ENCODE measurements at regions not wholly inside any gene's neighbourhood (a gene's known extent, or its start where the extent isn't known, plus 50 kb on each side); places are given as distances from the start of the nearest gene placed in this dataset.

DNA sequence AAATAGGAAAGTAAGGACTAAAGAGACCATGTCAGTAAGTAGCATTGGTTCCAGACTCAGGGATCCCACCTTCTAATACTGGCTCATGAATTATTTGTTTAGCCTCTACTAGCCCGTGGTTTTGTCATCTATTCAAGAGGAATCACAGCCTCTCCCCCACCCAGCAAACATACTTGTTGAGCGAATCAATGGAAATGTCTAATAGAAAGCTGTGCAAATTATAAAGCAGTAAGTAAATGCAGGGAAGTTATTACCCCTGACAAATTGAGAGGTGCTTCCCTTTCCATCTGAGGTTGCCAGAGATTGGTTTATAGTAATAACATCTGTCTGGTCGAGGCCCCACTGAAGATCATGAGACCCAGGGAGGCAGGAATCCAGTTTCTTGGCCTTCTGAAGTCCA lies 219.3 kb upstream of the OSR1 start:
- H3K9me3 Mint-ChIP-seq: no peaks in the 10 kb centered on the region
- no peak overlapping the region for H3K4me3 Mint-ChIP-seq
- H3K36me3 Mint-ChIP-seq (ENCODE audit: low read depth): no peaks in the 10 kb centered on the region

DNA sequence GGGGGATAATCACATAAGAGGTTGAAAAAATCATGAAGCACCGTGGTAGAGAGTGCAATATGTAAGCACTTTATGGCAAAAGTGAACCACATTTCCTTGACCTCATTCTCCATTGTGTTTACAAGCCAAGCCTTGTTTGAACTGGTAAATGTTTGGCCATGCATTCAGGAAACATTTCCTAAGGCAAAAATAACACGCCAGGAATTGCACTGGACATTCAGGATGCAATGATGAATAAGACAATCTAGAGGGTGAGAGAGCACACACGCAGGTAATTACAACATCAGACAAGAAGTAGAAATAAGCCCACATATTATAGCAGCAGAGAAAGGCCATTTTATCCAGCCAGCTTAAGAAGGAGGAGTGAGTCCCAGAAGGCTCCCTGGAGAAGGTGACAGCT lies 218.0 kb upstream of the OSR1 start:
- Mint-ChIP-seq H3K27ac (no peak overlapping the region), H3K27me3 (peaks cover 20% of the 10 kb centered on the region)
- no peak for ATAC-seq

More for the DNA sequence above, 219.3 kb upstream of the OSR1 start:
- TF ChIP-seq, protein P1, sequence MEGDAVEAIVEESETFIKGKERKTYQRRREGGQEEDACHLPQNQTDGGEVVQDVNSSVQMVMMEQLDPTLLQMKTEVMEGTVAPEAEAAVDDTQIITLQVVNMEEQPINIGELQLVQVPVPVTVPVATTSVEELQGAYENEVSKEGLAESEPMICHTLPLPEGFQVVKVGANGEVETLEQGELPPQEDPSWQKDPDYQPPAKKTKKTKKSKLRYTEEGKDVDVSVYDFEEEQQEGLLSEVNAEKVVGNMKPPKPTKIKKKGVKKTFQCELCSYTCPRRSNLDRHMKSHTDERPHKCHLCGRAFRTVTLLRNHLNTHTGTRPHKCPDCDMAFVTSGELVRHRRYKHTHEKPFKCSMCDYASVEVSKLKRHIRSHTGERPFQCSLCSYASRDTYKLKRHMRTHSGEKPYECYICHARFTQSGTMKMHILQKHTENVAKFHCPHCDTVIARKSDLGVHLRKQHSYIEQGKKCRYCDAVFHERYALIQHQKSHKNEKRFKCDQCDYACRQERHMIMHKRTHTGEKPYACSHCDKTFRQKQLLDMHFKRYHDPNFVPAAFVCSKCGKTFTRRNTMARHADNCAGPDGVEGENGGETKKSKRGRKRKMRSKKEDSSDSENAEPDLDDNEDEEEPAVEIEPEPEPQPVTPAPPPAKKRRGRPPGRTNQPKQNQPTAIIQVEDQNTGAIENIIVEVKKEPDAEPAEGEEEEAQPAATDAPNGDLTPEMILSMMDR (IDR thresholded peaks at IDR 0.05): no peak
- Mint-ChIP-seq H3K27ac (no peak overlapping the region), H3K27me3 (peaks cover 20% of the 10 kb centered on the region), H3K4me1 (ENCODE audit: low read depth) (no peaks in the 10 kb centered on the region)
- ATAC-seq: no peak
- no peak for DNase-seq
- ChIA-PET POLR2A (no interaction called here), CTCF (no interaction called here)
- intact Hi-C loops (cut with micrococcal nuclease): no loop called here

DNA sequence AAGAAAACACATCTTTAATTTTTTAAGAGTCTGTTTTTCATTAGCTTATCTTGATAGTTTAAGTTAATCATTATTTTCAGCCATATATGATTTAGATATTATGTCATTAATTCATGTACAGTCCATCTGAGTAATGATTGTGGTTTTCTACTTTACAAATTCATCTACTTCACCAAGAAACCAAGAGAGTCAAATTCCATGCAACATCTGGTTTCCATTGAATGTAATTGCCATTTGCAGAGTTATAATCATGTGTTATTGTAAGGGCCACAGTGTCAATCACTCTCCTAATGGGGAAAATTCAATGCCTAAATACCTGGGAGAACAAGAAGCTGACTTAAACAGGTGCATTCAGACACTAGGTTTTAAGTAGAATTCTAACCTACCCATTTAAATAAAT lies 217.2 kb upstream of the OSR1 start:
- ATAC-seq (no peak), DNase-seq (no peak)
- peaks cover 16% of the 10 kb centered on the region for H3K27me3 Mint-ChIP-seq
- H3K4me3 Mint-ChIP-seq: no peak overlapping the region
- H3K27ac Mint-ChIP-seq: no peak overlapping the region
- TF ChIP-seq, protein P1 (IDR thresholded peaks at IDR 0.05): no peak
- no peaks in the 10 kb centered on the region for H3K4me1 Mint-ChIP-seq (ENCODE audit: low read depth)
- ChIA-PET POLR2A (no interaction called here), CTCF (no interaction called here)
- intact Hi-C loops (cut with micrococcal nuclease): no loop called here
- no peaks in the 10 kb centered on the region for H3K36me3 Mint-ChIP-seq (ENCODE audit: low read depth)
- H3K9me3 Mint-ChIP-seq: no peaks in the 10 kb centered on the region

More for the DNA sequence above, 218.0 kb upstream of the OSR1 start:
- POLR2A ChIA-PET: no interaction called here
- TF ChIP-seq, protein P1 (IDR thresholded peaks at IDR 0.05): no peak
- CTCF ChIA-PET: no interaction called here
- intact Hi-C loops (cut with micrococcal nuclease): no loop called here
- Mint-ChIP-seq H3K4me1 (ENCODE audit: low read depth) (no peaks in the 10 kb centered on the region), H3K9me3 (no peaks in the 10 kb centered on the region), H3K36me3 (ENCODE audit: low read depth) (no peaks in the 10 kb centered on the region), H3K4me3 (no peak overlapping the region)
- no peak for DNase-seq

- DNase-seq (no peak), ATAC-seq (no peak)
- no peaks in the 10 kb centered on the region for H3K9me3 Mint-ChIP-seq
- H3K36me3 Mint-ChIP-seq (ENCODE audit: low read depth): no peaks in the 10 kb centered on the region
- no peaks in the 10 kb centered on the region for H3K4me1 Mint-ChIP-seq (ENCODE audit: low read depth)
- H3K4me3 Mint-ChIP-seq: no peak overlapping the region
- H3K27ac Mint-ChIP-seq: no peak overlapping the region
- TF ChIP-seq, protein P1 (IDR thresholded peaks at IDR 0.05): no peak
- POLR2A ChIA-PET: no interaction called here
- CTCF ChIA-PET: no interaction called here
- peaks cover 10% of the 10 kb centered on the region for H3K27me3 Mint-ChIP-seq
- intact Hi-C loops (cut with micrococcal nuclease): no loop called here
These were observed 216.4 kb upstream of the OSR1 start for GRCh38 chr2:19574778-19575260.

GRCh38 chr2:19573784-19574183 lies 215.4 kb upstream of the OSR1 start:
- Mint-ChIP-seq H3K27me3 (peaks cover 7% of the 10 kb centered on the region), H3K4me3 (no peak overlapping the region), H3K27ac (no peak overlapping the region), H3K36me3 (ENCODE audit: low read depth) (no peaks in the 10 kb centered on the region), H3K9me3 (no peaks in the 10 kb centered on the region), H3K4me1 (ENCODE audit: low read depth) (no peaks in the 10 kb centered on the region)
- TF ChIP-seq, protein P1 (IDR thresholded peaks at IDR 0.05): no peak
- ATAC-seq (no peak), DNase-seq (no peak)
- intact Hi-C loops (cut with micrococcal nuclease): no loop called here
- ChIA-PET POLR2A (no interaction called here), CTCF (no interaction called here)
